ENCODE measurements at regions not wholly inside any gene's neighbourhood (a gene's known extent, or its start where the extent isn't known, plus 50 kb on each side); places are given as distances from the start of the nearest gene placed in this dataset.

GRCh38 chr10:33052263-33052875, 94.3 kb upstream of the ITGB1 start:
- no peak for TF ChIP-seq POLR2A (IDR thresholded peaks at IDR 0.05)
- TF ChIP-seq CTCF (IDR thresholded peaks at IDR 0.05), result no peak
- TF ChIP-seq EP300 (IDR thresholded peaks at IDR 0.05), result no peak
